Psoas muscle (tissue), 7 donors: ENCODE measurements at regions not wholly inside any gene's neighbourhood (a gene's known extent, or its start where the extent isn't known, plus 50 kb on each side); places are given as distances from the start of the nearest gene placed in this dataset.

Source experiments
- ATAC-seq, 4 donors: fragments of 200-7000 bp; cut with Tn5 transposase; one replicate each; pipeline ENCODE4 v1.9.1; 2020; ENCODE audit warnings: moderate library complexity in 3 of 4, mild to moderate bottlenecking in 2 of 4
- DNase-seq, 2 donors: peaks; one replicate each; pipeline ENCODE4 v3.0.0-alpha.2; 2020
- H3K27ac ChIP-seq: fragments of 200-600 bp; one replicate; pipeline ENCODE4 v1.8.0; 2022
- H3K27me3 ChIP-seq, 3 donors: fragments of 200-600 bp in 1 of 3; one replicate each; pipeline versions ENCODE4 v1.6.1 to v1.8.0; 2013 to 2022; ENCODE audit warnings: low read length in 2 of 3, mild to moderate bottlenecking in 2 of 3, moderate library complexity in 1 of 3; ENCODE audit not compliant: insufficient read depth in 3 of 3
- H3K36me3 ChIP-seq, 2 donors: fragments of 200-600 bp in 1 of 2; one replicate each; pipeline versions ENCODE4 v1.6.1 to v1.8.0; 2013 to 2022; ENCODE audit warnings: low read depth in 1 of 2, mild to moderate bottlenecking in 1 of 2, moderate library complexity in 1 of 2; ENCODE audit not compliant: insufficient read depth in 1 of 2
- H3K4me1 ChIP-seq: fragments of 200-600 bp; one replicate; pipeline ENCODE4 v1.8.0; 2022
- H3K4me3 ChIP-seq: fragments of 200-600 bp; one replicate; pipeline ENCODE4 v1.8.0; 2022; ENCODE audit warnings: mild to moderate bottlenecking
- H3K9me3 ChIP-seq: fragments of 200-600 bp; one replicate; pipeline ENCODE4 v1.8.0; 2022
- CTCF ChIP-seq: fragments of 200-600 bp; IDR thresholded peaks from one replicate; pipeline ENCODE4 v1.8.0; 2022; ENCODE audit warnings: antibody characterized with exemption
- WGBS, 3 donors: extraction: QIAGEN DNeasy Blood & Tissue Kit; methylation state at CpG; one replicate each; pipeline versions ENCODE4 v1.1.6 to v1.1.7; 2013; 5-methylcytosine and 5-hydroxymethylcytosine counted together
- intact Hi-C, 2 donors: fragments of 100-400 bp; cut with DNase I; formaldehyde crosslinking; loops; one replicate each; pipeline versions ENCODE4 v1.11.0 to v1.14.2; 2022
- donor health status: healthy with polysubstance abuse.
- donor health status: DM: no; HTN: no; CAD: no; lungs with moderate emphysema.
- donor health status: Bipolar disorder and iron deficiency.
- donor health status: healthy.
- donor health status: DM: yes; HTN: yes; CAD: no.
- donor health status: DM: no; HTN: no; CAD: no.
- donor health status: DM: yes; HTN: yes; CAD: no.

GRCh38 chrX:78388663-78389062 lies 61.3 kb upstream of the CYSLTR1 start:
- H3K27ac ChIP-seq, result no peak overlapping the region
- no peaks in the 10 kb centered on the region for H3K36me3 ChIP-seq
- peaks cover 0 to 3% (median 0%) of the 10 kb centered on the region in 3 donors for H3K27me3 ChIP-seq
- TF ChIP-seq CTCF, result no peak
- ATAC-seq (no peak), DNase-seq (no peak)
- no peaks in the 10 kb centered on the region for H3K9me3 ChIP-seq
- no peak overlapping the region for H3K4me3 ChIP-seq
- H3K4me1 ChIP-seq, result no peaks in the 10 kb centered on the region
- 76 to 88% (median 83%) methylated on average over 2 of the region's 2 CpGs for WGBS, 3 donors
- intact Hi-C loops, result no loop called here

GRCh38 chrX:78387364-78387763 lies 60.0 kb upstream of the CYSLTR1 start:
- H3K36me3 ChIP-seq, result no peaks in the 10 kb centered on the region
- H3K9me3 ChIP-seq, result no peaks in the 10 kb centered on the region
- ATAC-seq (no peak), DNase-seq (no peak)
- intact Hi-C loops, result no loop called here
- no peak for TF ChIP-seq CTCF
- peaks cover 0 to 3% (median 0%) of the 10 kb centered on the region in 3 donors for H3K27me3 ChIP-seq
- H3K4me3 ChIP-seq, result no peak overlapping the region
- no peak overlapping the region for H3K27ac ChIP-seq
- no peaks in the 10 kb centered on the region for H3K4me1 ChIP-seq

GRCh38 chrX:78384486-78384885 lies 57.1 kb upstream of the CYSLTR1 start:
- H3K36me3 ChIP-seq, result no peaks in the 10 kb centered on the region
- no peaks in the 10 kb centered on the region for H3K4me1 ChIP-seq
- no peak for DNase-seq
- no peaks in the 10 kb centered on the region for H3K9me3 ChIP-seq
- H3K27ac ChIP-seq, result no peak overlapping the region
- no peak for ATAC-seq
- H3K4me3 ChIP-seq, result no peak overlapping the region
- TF ChIP-seq CTCF, result no peak
- intact Hi-C loops, result no loop called here
- H3K27me3 ChIP-seq, result peaks cover 0 to 3% (median 0%) of the 10 kb centered on the region in 3 donors

- no peaks in the 10 kb centered on the region for H3K9me3 ChIP-seq
- WGBS, 3 donors, result 63 to 69% (median 64%) methylated on average over 3 of the region's 3 CpGs
- DNase-seq (no peak), ATAC-seq (no peak)
- H3K36me3 ChIP-seq, result no peaks in the 10 kb centered on the region
- H3K27ac ChIP-seq, result no peak overlapping the region
- intact Hi-C loops, result no loop called here
- no peak for TF ChIP-seq CTCF
- no peaks in the 10 kb centered on the region for H3K4me1 ChIP-seq
- peaks cover 0 to 3% (median 0%) of the 10 kb centered on the region in 3 donors for H3K27me3 ChIP-seq
- H3K4me3 ChIP-seq, result no peak overlapping the region
Measured at GRCh38 chrX:78383594-78383993, 56.2 kb upstream of the CYSLTR1 start.

GRCh38 chrX:78378476-78379115 lies 51.2 kb upstream of the CYSLTR1 start:
- Histone ChIP-seq H3K27me3 (no peaks in the 10 kb centered on the region), H3K9me3 (no peaks in the 10 kb centered on the region), H3K36me3 (no peaks in the 10 kb centered on the region), H3K4me3 (no peak overlapping the region), H3K27ac (no peak overlapping the region), H3K4me1 (no peaks in the 10 kb centered on the region)
- WGBS, 3 donors, result 50 to 63% (median 54%) methylated on average over 2 of the region's 2 CpGs
- ATAC-seq (no peak), DNase-seq (no peak)
- intact Hi-C loops, result no loop called here
- TF ChIP-seq CTCF, result no peak
